Tibial nerve (tissue), 4 donors: ENCODE measurements at regions not wholly inside any gene's neighbourhood (a gene's known extent, or its start where the extent isn't known, plus 50 kb on each side); places are given as distances from the start of the nearest gene placed in this dataset.

Experiments used
- DNase-seq, 2 donors: peaks; one replicate each; pipeline ENCODE4 v3.0.0-alpha.2; 2019; ENCODE audit warnings: low spot score in 2 of 2
- H3K27ac ChIP-seq, 4 donors: fragments of 200-600 bp; sonication (generic) in 3 of 4; one replicate each; pipeline ENCODE4 v1.5.1; 2017 to 2019; ENCODE audit warnings: mild to moderate bottlenecking in 1 of 4
- H3K27me3 ChIP-seq, 2 donors: fragments of 200-600 bp; sonication (generic) in 1 of 2; one replicate each; pipeline versions ENCODE4 v1.5.1 to v1.6.0; 2017 to 2019
- H3K36me3 ChIP-seq, 3 donors: fragments of 200-600 bp; sonication (generic); one replicate each; pipeline ENCODE4 v1.5.1; 2018 to 2019
- H3K4me1 ChIP-seq, 4 donors: fragments of 200-600 bp; sonication (generic) in 3 of 4; one replicate each; pipeline ENCODE4 v1.5.1; 2017 to 2019
- H3K4me3 ChIP-seq, 4 donors: fragments of 200-600 bp; sonication (generic) in 3 of 4; one replicate each; pipeline ENCODE4 v1.5.1; 2017 to 2019; ENCODE audit warnings: mild to moderate bottlenecking in 1 of 4, moderate library complexity in 1 of 4
- H3K9me3 ChIP-seq, 4 donors: fragments of 200-600 bp; sonication (generic) in 3 of 4; one replicate each; pipeline ENCODE4 v1.5.1; 2017 to 2019
- EP300 ChIP-seq, 2 donors: sonication (generic); formaldehyde crosslinking; IDR thresholded peaks; one replicate each; pipeline ENCODE4 v1.6.1; 2017; ENCODE audit warnings: antibody characterized with exemption in 2 of 2, mild to moderate bottlenecking in 1 of 2
- POLR2A ChIP-seq, 2 donors: fragments of 450-650 bp; IDR thresholded peaks; one replicate each; pipeline ENCODE4 v1.6.1; 2017; ENCODE audit warnings: antibody characterized with exemption in 2 of 2, mild to moderate bottlenecking in 2 of 2, moderate library complexity in 2 of 2
- WGBS, 2 donors: methylation state at CpG; one replicate each; pipeline ENCODE4 v1.1.5; 2018; 5-methylcytosine and 5-hydroxymethylcytosine counted together
- TF ChIP-seq, protein P1 (sequence below), 5 experiments: fragments of 200-600 bp in 3 of 5; fragments of 450-650 bp in 2 of 5; sonication (generic) in 3 of 5; IDR thresholded peaks; one replicate each; pipeline ENCODE4 v1.5.1; 2016 to 2019; ENCODE audit warnings: antibody characterized with exemption in 5 of 5, mild to moderate bottlenecking in 3 of 5, moderate library complexity in 2 of 5

DNA sequence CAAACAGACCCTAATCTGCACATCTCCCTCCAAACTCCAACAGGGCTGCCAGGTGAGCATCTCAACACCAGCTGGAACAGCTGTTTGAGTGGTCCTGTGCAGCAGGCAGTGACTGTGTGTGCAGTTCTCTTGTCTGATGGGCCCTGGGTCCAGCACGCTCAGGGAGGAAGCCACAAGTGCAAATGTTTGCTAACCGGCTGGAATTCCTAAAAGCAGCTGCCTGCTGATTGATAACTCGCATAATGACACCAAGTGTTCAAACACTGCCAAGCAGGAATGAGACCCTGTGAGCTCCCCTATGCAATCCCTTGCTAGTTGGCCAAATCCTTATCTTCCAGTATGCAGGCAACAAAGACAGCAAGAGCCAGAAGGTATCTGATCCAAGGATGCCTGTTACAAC is 650.6 kb downstream of the CBLN4 start:
- 43 to 60% methylated on average over 3 of the region's 3 CpGs for WGBS, 2 donors
- Histone ChIP-seq H3K4me1 (no peaks in the 10 kb centered on the region), H3K36me3 (no peaks in the 10 kb centered on the region), H3K4me3 (no peak overlapping the region), H3K27ac (no peak overlapping the region), H3K27me3 (no peaks in the 10 kb centered on the region), H3K9me3 (peaks cover 0 to 4% (median 0%) of the 10 kb centered on the region in 4 donors)
- DNase-seq, result no peak
- TF ChIP-seq POLR2A (IDR thresholded peaks at IDR 0.05) (no peak), EP300 (IDR thresholded peaks at IDR 0.05) (no peak)
- TF ChIP-seq, protein P1, sequence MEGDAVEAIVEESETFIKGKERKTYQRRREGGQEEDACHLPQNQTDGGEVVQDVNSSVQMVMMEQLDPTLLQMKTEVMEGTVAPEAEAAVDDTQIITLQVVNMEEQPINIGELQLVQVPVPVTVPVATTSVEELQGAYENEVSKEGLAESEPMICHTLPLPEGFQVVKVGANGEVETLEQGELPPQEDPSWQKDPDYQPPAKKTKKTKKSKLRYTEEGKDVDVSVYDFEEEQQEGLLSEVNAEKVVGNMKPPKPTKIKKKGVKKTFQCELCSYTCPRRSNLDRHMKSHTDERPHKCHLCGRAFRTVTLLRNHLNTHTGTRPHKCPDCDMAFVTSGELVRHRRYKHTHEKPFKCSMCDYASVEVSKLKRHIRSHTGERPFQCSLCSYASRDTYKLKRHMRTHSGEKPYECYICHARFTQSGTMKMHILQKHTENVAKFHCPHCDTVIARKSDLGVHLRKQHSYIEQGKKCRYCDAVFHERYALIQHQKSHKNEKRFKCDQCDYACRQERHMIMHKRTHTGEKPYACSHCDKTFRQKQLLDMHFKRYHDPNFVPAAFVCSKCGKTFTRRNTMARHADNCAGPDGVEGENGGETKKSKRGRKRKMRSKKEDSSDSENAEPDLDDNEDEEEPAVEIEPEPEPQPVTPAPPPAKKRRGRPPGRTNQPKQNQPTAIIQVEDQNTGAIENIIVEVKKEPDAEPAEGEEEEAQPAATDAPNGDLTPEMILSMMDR (IDR thresholded peaks at IDR 0.05), result no peak

DNA sequence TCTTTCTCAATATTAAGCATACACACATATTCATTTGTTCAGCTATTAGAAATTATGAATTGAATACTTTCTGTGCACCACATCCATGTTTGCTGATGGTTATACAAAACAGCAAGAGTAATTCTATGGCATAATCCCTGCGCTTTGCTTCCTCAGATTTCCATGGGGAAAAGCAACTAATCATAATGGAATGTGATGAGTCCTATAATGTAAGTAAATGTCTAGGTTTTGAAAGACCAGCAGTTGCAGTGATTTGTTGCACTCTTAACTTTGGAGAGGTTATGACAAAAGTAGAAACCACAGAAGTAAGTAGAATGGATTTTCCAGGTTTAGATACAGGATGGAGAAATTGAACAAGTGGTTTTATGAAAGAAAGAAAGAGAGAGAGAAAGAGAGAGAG is 652.1 kb downstream of the CBLN4 start:
- H3K9me3 ChIP-seq, result peaks cover 0 to 4% (median 0%) of the 10 kb centered on the region in 4 donors
- WGBS, 2 donors, result 50 to 55% methylated on average over 1 of the region's 1 CpG
- no peaks in the 10 kb centered on the region for H3K36me3 ChIP-seq
- no peak overlapping the region for H3K27ac ChIP-seq
- H3K4me1 ChIP-seq, result no peaks in the 10 kb centered on the region
- no peak overlapping the region for H3K4me3 ChIP-seq
- TF ChIP-seq, protein P1 (IDR thresholded peaks at IDR 0.05), result no peak
- TF ChIP-seq EP300 (IDR thresholded peaks at IDR 0.05) (no peak), POLR2A (IDR thresholded peaks at IDR 0.05) (no peak)
- H3K27me3 ChIP-seq, result no peaks in the 10 kb centered on the region
- no peak for DNase-seq

DNA sequence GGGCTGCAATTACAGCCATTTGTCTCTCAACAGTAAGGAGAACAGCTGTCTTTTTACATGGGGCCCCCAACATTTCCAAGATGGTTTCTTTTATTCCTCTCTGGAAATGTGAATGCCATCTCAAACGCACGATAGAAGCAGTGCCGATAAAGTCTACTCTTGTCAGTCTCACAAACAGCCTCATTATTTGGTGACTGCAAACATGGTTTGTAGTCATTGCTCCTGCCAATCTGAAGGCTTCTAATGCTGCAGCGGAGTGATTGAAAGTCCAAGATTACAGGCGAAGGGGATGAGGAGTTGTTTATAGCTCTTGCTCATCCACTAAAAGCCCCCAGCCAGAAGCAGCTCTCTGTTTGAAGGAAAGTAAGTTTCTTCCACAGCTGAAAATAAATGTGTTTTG is 657.1 kb downstream of the CBLN4 start:
- Histone ChIP-seq H3K4me1 (no peaks in the 10 kb centered on the region), H3K4me3 (no peak overlapping the region), H3K27ac (no peak overlapping the region), H3K27me3 (no peaks in the 10 kb centered on the region), H3K36me3 (no peaks in the 10 kb centered on the region), H3K9me3 (peaks cover 0 to 4% (median 0%) of the 10 kb centered on the region in 4 donors)
- no peak for DNase-seq
- WGBS, 2 donors, result 70 to 75% methylated on average over 5 of the region's 5 CpGs
- no peak for TF ChIP-seq EP300 (IDR thresholded peaks at IDR 0.05)
- TF ChIP-seq, protein P1 (IDR thresholded peaks at IDR 0.05), result no peak
- no peak for TF ChIP-seq POLR2A (IDR thresholded peaks at IDR 0.05)

DNA sequence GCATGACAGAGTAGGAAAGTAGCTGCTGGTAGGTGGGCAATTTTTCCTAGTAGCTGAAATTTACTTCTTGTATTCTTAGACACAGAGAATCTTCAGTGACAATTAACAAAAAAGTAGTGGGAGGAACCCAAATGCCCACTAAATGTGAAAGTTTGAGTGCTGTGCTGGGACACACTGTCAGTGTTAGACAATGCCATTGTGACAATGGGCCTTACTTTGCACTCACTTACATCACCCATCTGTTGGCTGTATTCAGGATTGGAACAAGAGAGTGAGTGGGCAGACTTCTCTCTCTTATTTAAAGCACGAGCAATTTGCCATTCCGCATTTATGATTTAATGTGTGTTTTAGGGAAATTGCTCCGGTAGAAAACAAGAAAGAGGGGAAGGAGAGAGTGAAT is 662.5 kb downstream of the CBLN4 start:
- H3K36me3 ChIP-seq, result no peaks in the 10 kb centered on the region
- 56 to 79% methylated on average over 3 of the region's 3 CpGs for WGBS, 2 donors
- TF ChIP-seq EP300 (IDR thresholded peaks at IDR 0.05) (no peak), POLR2A (IDR thresholded peaks at IDR 0.05) (no peak)
- TF ChIP-seq, protein P1 (IDR thresholded peaks at IDR 0.05), result no peak

DNA sequence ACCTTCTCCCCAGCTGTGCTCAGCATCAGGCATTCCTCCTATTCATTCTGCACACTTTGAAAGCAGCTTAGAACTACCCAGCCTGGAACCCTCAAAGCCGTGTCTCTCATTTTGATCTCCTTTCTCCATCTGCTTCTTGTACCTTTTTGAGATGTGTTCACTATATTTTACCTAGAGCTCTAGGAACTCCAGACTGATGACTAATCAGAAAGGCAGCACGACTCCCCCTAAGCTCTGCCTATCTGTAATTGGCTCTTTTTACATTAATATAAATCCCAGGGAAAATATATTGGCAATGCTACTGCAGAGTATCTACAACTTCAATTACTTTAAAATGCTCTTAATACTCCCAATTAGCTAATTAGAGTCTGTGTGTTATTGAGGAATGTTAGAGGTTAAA is 671.5 kb downstream of the CBLN4 start:
- no peaks in the 10 kb centered on the region for H3K4me1 ChIP-seq
- no peaks in the 10 kb centered on the region for H3K36me3 ChIP-seq
- no peaks in the 10 kb centered on the region for H3K9me3 ChIP-seq
- 42 to 43% methylated on average over 2 of the region's 2 CpGs for WGBS, 2 donors
- TF ChIP-seq EP300 (IDR thresholded peaks at IDR 0.05), result no peak
- TF ChIP-seq POLR2A (IDR thresholded peaks at IDR 0.05), result no peak
- TF ChIP-seq, protein P1 (IDR thresholded peaks at IDR 0.05), result no peak
- DNase-seq, result no peak
- no peak overlapping the region for H3K27ac ChIP-seq
- H3K4me3 ChIP-seq, result no peak overlapping the region
- no peaks in the 10 kb centered on the region for H3K27me3 ChIP-seq

More for the DNA sequence above, 662.5 kb downstream of the CBLN4 start:
- no peaks in the 10 kb centered on the region for H3K9me3 ChIP-seq
- no peak overlapping the region for H3K27ac ChIP-seq
- DNase-seq, result no peak
- no peaks in the 10 kb centered on the region for H3K4me1 ChIP-seq
- H3K27me3 ChIP-seq, result no peaks in the 10 kb centered on the region
- no peak overlapping the region for H3K4me3 ChIP-seq
